SK-N-MC (cell line): ENCODE measurements at regions not wholly inside any gene's neighbourhood (a gene's known extent, or its start where the extent isn't known, plus 50 kb on each side); places are given as distances from the start of the nearest gene placed in this dataset.

Experiments
- EZH2 ChIP-seq: fragments of 200-600 bp; sonication (generic); IDR thresholded peaks from one replicate; pipeline ENCODE4 v1.6.1; 2017; ENCODE audit warnings: antibody characterized with exemption
- POLR2AphosphoS5 ChIP-seq: IDR thresholded peaks from 2 replicates; pipeline ENCODE4 v1.6.1; 2012; ENCODE audit warnings: mild to moderate bottlenecking, low read depth, low read length, borderline replicate concordance

DNA sequence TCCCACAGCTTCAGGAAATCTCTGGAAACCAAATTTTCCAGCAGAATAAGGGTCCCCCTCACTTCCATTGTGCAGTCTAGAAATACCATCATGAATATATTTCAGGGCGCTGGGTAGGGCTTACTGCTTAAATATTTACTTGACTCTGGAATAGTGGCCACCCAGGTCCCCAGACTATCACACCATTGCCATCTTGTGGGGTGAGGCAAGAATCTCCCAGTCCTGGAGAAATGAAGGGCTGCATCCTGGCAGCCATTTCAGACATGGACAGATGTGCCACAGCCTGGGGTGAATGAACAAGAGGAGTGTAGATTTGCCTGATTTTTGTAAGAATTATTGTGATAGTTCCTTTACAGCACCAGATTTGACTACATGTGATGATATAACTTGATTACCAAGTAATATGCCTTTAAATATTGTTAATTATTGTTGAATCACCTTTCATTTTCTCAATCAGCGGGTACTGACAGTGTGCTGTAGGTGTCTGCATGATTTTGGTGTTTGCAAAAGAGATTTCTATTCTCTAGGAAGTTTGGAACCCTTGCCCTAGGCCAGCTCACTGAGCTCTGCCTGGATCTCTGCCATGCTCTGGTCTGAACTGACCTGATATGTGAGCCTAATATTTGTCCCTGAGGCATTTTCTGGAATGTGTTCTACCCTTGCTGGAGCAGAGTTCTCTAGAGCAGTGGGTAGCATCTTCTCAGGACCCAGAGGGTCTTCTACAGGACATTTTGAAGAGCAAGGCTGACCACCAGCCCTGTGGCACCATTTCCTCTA is 183.4 kb downstream of the KIT start:
- TF ChIP-seq POLR2AphosphoS5: no peak
- TF ChIP-seq EZH2: no peak
